ENCODE measurements at regions not wholly inside any gene's neighbourhood (a gene's known extent, or its start where the extent isn't known, plus 50 kb on each side); places are given as distances from the start of the nearest gene placed in this dataset.
A peak's percentile ranks its signal among the peaks of the same experiment; 100 is the strongest.

- no peak overlapping the region for H3K4me3 ChIP-seq (ENCODE audit: low read depth, low read length)
- in situ Hi-C loops (cut with HindIII; ENCODE audit: low pct_ligation_motif_present, low sequenced_read_pairs), result no loop called here
- TF ChIP-seq, protein P1, sequence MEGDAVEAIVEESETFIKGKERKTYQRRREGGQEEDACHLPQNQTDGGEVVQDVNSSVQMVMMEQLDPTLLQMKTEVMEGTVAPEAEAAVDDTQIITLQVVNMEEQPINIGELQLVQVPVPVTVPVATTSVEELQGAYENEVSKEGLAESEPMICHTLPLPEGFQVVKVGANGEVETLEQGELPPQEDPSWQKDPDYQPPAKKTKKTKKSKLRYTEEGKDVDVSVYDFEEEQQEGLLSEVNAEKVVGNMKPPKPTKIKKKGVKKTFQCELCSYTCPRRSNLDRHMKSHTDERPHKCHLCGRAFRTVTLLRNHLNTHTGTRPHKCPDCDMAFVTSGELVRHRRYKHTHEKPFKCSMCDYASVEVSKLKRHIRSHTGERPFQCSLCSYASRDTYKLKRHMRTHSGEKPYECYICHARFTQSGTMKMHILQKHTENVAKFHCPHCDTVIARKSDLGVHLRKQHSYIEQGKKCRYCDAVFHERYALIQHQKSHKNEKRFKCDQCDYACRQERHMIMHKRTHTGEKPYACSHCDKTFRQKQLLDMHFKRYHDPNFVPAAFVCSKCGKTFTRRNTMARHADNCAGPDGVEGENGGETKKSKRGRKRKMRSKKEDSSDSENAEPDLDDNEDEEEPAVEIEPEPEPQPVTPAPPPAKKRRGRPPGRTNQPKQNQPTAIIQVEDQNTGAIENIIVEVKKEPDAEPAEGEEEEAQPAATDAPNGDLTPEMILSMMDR (IDR thresholded peaks at IDR 0.05; ENCODE audit: low read depth, low read length, missing control alignments), result no peak
- no peak for DNase-seq
- no peak overlapping the region for H3K27ac ChIP-seq
- no peaks in the 10 kb centered on the region for H3K27me3 ChIP-seq (replicated peaks)
- no peaks in the 10 kb centered on the region for H3K36me3 ChIP-seq (replicated peaks)
These were observed 200.4 kb upstream of the SSTR4 start for GRCh38 chr20:22834651-22835256.

DNA sequence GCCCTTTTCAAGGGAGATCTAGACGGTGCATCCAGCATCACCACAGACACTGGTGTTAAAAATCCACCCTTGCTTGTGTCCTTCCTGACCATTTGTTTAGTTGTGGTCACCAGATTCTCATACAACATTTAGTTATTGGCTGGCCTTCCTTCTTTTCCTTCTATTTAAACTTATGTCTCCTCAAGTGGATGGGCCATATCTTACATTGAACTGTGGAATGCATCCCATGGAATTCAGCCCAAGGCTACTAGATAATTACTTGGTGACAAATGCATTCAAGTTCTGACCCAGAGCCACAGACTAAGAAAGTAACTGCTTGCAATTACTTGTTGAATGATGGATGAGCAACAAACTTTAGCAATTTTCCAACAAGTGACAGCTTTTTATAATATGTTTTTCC, 198.9 kb upstream of the SSTR4 start:
- in situ Hi-C loops (cut with HindIII; ENCODE audit: low pct_ligation_motif_present, low sequenced_read_pairs), result no loop called here
- Histone ChIP-seq H3K27ac (no peak overlapping the region), H3K4me3 (ENCODE audit: low read depth, low read length) (no peak overlapping the region), H3K27me3 (replicated peaks) (no peaks in the 10 kb centered on the region), H3K36me3 (replicated peaks) (no peaks in the 10 kb centered on the region)
- TF ChIP-seq, protein P1 (IDR thresholded peaks at IDR 0.05; ENCODE audit: low read depth, low read length, missing control alignments), result no peak
- DNase-seq, result no peak

DNA sequence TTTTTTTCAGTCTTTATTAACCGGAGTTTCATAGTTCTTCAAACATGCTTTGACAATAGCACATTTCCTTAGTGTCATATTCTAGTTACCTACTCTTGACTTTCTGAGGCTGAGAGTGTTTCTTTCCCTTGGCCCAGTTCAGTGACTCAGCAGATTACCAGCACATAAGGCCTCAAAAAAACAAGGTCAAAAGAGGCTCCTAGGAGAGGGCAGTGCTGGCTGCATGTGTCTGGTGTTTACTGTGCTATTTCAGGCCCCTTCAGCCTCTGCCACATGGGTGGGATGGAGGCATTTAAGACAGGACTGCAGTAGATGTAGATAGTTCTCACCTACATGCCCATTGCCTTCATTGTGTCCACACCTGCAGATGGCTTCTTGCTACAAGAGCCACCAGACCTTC, 198.2 kb upstream of the SSTR4 start:
- Histone ChIP-seq H3K4me3 (ENCODE audit: low read depth, low read length) (no peak overlapping the region), H3K27me3 (replicated peaks) (no peaks in the 10 kb centered on the region), H3K27ac (no peak overlapping the region), H3K36me3 (replicated peaks) (no peaks in the 10 kb centered on the region)
- DNase-seq, result peak; percentile 19
- TF ChIP-seq, protein P1 (IDR thresholded peaks at IDR 0.05; ENCODE audit: low read depth, low read length, missing control alignments), result no peak
- in situ Hi-C loops (cut with HindIII; ENCODE audit: low pct_ligation_motif_present, low sequenced_read_pairs), result no loop called here

DNA sequence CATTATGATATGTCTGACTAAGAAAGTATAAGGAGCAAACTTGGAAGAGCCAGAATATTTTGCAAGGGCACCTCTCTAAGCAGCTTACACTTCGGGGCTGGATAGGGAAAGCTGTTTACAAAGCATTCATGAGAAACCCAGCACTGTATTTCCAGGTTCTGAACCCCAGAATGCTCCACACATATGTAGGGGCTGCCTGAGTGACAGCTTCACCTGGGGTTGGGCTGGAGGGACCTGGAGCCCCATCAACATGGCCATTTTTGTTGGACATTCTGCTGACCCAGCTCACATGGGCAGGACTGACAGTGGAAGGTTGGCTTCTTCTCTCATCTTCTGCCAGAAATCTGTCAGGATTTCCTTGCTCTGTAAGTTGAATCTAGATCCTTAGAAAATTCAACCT, 197.1 kb upstream of the SSTR4 start:
- Histone ChIP-seq H3K27ac (no peak overlapping the region), H3K27me3 (replicated peaks) (no peaks in the 10 kb centered on the region), H3K4me3 (ENCODE audit: low read depth, low read length) (no peak overlapping the region), H3K36me3 (replicated peaks) (no peaks in the 10 kb centered on the region)
- TF ChIP-seq, protein P1 (IDR thresholded peaks at IDR 0.05; ENCODE audit: low read depth, low read length, missing control alignments), result no peak
- DNase-seq, result no peak
- in situ Hi-C loops (cut with HindIII; ENCODE audit: low pct_ligation_motif_present, low sequenced_read_pairs), result no loop called here

GRCh38 chr20:22841846-22842245, 193.3 kb upstream of the SSTR4 start:
- TF ChIP-seq, protein P1 (IDR thresholded peaks at IDR 0.05; ENCODE audit: low read depth, low read length, missing control alignments), result no peak
- DNase-seq, result no peak
- in situ Hi-C loops (cut with HindIII; ENCODE audit: low pct_ligation_motif_present, low sequenced_read_pairs), result no loop called here
- H3K36me3 ChIP-seq (replicated peaks), result no peaks in the 10 kb centered on the region
- H3K4me3 ChIP-seq (ENCODE audit: low read depth, low read length), result no peak overlapping the region
- no peaks in the 10 kb centered on the region for H3K27me3 ChIP-seq (replicated peaks)
- no peak overlapping the region for H3K27ac ChIP-seq

DNA sequence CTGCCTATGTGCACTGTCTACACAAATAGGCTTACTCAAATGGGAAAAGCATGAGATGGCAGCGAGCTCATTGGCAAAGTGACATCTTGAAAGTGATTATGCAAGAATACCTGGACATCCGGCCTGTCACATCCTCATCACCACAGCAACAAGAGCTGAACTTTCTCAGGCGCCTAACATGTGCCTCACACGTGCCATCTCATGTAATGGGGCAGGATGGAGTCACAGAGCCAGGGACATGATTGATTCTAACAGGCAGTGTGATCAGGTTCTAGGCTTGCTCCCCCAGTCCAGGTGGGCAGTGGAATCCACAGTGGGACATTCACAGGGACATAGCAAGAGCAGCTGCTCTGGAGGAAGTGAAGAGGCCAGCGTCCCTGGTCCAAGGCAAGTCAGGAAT, 192.3 kb upstream of the SSTR4 start:
- H3K27me3 ChIP-seq (replicated peaks), result no peaks in the 10 kb centered on the region
- no peak for DNase-seq
- H3K27ac ChIP-seq, result no peak overlapping the region
- H3K36me3 ChIP-seq (replicated peaks), result no peaks in the 10 kb centered on the region
- TF ChIP-seq, protein P1 (IDR thresholded peaks at IDR 0.05; ENCODE audit: low read depth, low read length, missing control alignments), result no peak
- H3K4me3 ChIP-seq (ENCODE audit: low read depth, low read length), result no peak overlapping the region
- in situ Hi-C loops (cut with HindIII; ENCODE audit: low pct_ligation_motif_present, low sequenced_read_pairs), result no loop called here
